Coronary artery (tissue), 2 donors: ENCODE measurements at regions not wholly inside any gene's neighbourhood (a gene's known extent, or its start where the extent isn't known, plus 50 kb on each side); places are given as distances from the start of the nearest gene placed in this dataset.
"Not testable (repeated sequence)": the region's sequence is repeated elsewhere in the genome, so short reads cannot be mapped to it uniquely, and the experiment has no call there.

Experiments used
- DNase-seq: peaks from one replicate; pipeline ENCODE4 v3.0.0-alpha.2; 2017; ENCODE audit warnings: low spot score
- H3K27ac ChIP-seq, 2 donors: fragments of 200-600 bp; sonication (generic); one replicate each; pipeline ENCODE4 v1.5.1; 2016 to 2019
- H3K4me3 ChIP-seq: fragments of 200-600 bp; sonication (generic); 2 replicates; pipeline ENCODE4 v1.5.1; 2016; ENCODE audit warnings: mild to moderate bottlenecking, moderate library complexity
- CTCF ChIP-seq: fragments of 200-600 bp; sonication (generic); IDR thresholded peaks from one replicate; pipeline ENCODE4 v1.5.1; 2019; ENCODE audit warnings: antibody characterized with exemption

GRCh38 chr4:82275431-82276331, 98.1 kb downstream of the HNRNPD start:
- DNase-seq: no peak
- Histone ChIP-seq H3K27ac (no peak overlapping the region), H3K4me3 (no peak overlapping the region)
- TF ChIP-seq CTCF: no peak

DNA sequence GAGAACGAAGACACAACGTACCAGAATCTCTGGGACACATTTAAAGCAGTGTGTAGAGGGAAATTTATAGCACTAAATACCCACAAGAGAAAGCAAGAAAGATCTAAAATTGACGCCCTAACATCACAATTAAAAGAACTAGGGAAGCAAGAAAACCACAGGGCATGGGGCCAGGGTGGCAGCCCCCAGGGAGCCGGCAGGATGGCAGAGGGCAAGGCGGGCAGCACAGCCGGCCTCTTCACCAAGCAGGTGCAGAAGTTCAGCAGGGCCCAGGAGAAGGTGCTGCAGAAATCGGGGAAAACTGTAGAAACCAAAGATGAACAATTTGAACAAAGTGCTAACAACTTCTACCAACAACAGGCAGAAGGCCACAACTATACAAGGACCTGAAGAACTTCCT, 99.1 kb downstream of the HNRNPD start:
- not testable (repeated sequence) for H3K27ac ChIP-seq, DNase-seq, H3K4me3 ChIP-seq

DNA sequence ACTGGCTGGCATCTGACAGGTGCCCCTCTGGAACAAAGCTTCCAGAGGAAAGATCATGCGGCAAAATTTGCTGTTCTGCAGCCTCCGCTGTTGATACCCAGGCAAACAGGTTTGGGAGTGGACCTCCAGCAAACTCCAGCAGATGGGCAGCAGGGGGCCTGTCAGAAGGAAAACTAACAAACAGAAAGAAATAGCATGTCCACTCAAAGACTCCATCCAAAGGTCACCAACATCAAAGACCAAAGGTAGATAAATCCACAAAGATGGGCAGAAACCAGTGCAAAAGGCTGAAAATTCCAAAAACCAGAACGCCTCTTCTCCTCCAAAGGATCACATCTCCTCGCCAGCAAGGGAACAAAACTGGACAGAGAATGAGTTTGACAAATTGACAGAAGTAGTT, 101.3 kb downstream of the HNRNPD start:
- not testable (repeated sequence) for DNase-seq, H3K4me3 ChIP-seq, H3K27ac ChIP-seq

DNA sequence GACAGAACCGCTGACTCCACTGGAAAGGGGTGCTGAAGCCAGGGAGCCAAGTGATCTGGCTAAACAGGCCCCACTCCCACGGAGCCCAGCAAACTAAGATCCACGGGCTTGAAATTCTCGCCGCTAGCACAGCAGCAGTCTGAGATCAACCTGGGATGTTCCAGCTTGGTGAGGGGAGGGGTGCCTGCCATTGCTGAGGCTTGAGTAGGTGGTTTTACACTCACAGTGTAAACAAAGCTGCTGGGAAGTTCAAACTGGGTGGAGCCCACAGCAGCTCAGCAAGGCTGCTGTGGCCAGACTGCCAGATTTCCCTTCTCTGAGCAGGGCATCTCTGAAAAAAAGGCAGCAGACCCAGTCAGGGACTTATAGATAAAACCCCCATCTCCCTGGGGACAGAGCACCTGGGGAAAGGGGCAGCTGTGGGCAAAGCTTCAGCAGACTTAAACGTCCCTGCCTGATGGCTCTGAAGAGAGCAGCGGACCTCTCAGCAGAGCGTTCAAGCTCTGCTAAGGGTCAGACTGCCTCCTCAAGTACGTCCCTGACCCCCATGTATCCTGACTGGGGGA, 101.8 kb downstream of the HNRNPD start:
- not testable (repeated sequence) for H3K4me3 ChIP-seq, H3K27ac ChIP-seq, DNase-seq

DNA sequence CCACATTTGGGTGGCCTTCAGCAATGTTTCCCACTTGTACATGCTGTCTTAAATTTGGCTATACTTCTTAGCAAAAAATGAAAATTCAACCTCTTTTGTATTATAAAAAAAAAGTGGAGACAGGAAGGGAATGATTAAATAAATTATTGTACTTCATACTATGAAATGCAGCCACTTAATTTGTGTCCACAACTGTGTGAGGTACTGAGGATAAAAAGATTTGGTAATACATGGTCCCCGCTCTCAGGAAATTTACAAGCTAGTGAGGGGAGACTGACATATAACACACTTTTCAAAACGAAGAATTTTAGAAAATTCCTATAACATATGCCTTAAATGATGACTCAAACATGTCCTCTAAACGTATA, 105.0 kb downstream of the HNRNPD start:
- Histone ChIP-seq H3K27ac (no peak overlapping the region), H3K4me3 (no peak overlapping the region)
- TF ChIP-seq CTCF: peak; percentile 17
- DNase-seq: no peak

DNA sequence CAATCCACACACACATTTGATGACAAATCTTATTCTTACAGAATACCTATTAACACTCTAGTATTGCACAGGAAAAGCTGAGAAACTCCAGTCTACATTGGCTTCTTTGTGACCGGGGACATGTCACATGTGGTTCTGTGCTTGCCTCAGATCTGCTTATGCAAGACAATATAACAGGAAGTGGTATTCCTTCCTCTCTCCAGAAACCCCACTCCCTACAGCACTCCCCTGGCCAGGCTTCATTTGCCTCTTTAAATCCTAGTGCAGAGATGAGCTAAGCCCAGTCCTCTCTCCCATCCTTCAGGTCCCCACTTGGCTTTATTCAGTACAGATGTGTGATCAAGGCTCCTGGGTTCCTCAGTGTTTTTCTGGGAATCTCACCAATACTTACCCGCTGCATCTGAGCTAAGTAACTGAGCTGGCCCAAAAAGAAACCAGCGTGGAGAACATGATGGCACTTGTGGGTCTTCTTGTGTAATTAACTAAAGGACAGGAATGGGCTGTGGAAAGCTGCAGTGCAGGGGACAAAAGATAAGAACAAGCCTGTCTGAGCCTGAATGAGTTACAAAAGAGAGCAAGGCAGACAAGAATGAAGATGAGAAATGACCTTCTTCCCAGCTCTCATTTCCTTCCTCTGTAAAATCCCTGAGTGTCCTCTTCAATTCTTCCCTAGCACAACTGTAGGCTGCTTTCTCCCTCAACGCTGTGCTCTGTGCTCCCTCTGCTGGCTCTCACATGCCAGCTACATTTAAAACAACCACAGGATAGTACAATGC, 105.6 kb downstream of the HNRNPD start:
- peak; percentile 74 for TF ChIP-seq CTCF
- H3K27ac ChIP-seq: no peak overlapping the region
- H3K4me3 ChIP-seq: no peak overlapping the region
- DNase-seq: no peak

- no peak for TF ChIP-seq CTCF
- H3K27ac ChIP-seq: no peak overlapping the region
Observed at GRCh38 chr4:82267506-82267905, 106.3 kb downstream of the HNRNPD start.

DNA sequence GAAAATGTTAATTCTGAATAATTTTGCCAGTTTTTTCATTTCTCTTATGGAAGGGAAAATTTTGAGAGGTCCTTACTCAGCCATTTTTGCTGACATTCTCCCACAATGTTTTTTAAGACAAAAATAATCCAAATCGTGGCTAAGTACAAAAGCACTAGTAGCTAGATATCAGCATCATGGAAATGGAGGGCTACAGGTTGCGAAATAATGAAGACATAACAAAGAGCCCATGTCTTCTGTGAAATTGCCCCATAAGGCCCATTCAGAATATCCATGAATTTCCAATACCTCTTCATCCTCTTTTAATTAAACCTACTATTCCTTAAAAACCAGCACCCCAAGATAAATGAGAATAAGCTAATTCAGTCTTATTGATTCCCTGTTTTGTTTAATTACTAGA, 107.4 kb downstream of the HNRNPD start:
- no peak for TF ChIP-seq CTCF
- no peak overlapping the region for H3K27ac ChIP-seq
- DNase-seq: no peak
- H3K4me3 ChIP-seq: no peak overlapping the region

More at GRCh38 chr4:82267506-82267905, 106.3 kb downstream of the HNRNPD start:
- no peak overlapping the region for H3K4me3 ChIP-seq
- no peak for DNase-seq
